ENCODE measurements at regions not wholly inside any gene's neighbourhood (a gene's known extent, or its start where the extent isn't known, plus 50 kb on each side); places are given as distances from the start of the nearest gene placed in this dataset.

DNA sequence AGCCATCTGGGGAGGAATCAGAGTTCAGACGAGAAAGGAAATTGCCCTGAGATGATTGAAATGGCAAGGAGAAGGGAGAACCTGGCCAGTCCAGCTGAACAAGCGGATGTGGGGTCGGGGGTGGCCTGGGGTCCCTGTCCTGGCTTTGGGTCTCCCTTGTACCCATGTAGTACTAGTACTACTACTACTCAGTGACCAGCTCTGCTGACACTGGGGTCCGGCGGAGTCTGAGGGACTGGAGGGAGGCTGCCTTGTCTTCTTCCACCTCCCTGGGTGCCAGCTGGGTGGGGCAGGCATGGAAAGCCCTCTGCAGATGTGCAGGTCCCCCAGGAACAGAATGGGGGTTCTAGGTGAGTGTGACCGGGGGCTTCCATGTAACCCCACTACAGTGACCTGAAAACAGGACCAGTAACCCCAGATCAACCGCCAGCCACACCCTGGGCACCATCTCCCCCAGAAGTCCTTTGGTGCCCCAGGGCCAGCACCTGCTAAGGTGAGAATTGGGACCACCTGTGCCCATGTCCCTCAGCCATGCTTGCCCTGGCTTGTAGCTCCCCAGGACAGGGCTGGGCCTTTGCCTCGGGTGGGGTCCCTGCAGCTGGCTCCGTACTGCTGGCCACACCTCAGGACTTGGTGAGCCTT, 89.1 kb upstream of the COL5A1 start:
- H3K27ac Mint-ChIP-seq: no peak overlapping the region
- no peaks in the 10 kb centered on the region for H3K36me3 Mint-ChIP-seq (ENCODE audit: low read depth)
- ATAC-seq (replicated peaks): no peak
- H3K9me3 Mint-ChIP-seq: no peaks in the 10 kb centered on the region
- H3K4me1 Mint-ChIP-seq: peaks cover 4% of the 10 kb centered on the region
- peaks cover 16% of the 10 kb centered on the region for H3K27me3 Mint-ChIP-seq
- no peak overlapping the region for H3K4me3 Mint-ChIP-seq

DNA sequence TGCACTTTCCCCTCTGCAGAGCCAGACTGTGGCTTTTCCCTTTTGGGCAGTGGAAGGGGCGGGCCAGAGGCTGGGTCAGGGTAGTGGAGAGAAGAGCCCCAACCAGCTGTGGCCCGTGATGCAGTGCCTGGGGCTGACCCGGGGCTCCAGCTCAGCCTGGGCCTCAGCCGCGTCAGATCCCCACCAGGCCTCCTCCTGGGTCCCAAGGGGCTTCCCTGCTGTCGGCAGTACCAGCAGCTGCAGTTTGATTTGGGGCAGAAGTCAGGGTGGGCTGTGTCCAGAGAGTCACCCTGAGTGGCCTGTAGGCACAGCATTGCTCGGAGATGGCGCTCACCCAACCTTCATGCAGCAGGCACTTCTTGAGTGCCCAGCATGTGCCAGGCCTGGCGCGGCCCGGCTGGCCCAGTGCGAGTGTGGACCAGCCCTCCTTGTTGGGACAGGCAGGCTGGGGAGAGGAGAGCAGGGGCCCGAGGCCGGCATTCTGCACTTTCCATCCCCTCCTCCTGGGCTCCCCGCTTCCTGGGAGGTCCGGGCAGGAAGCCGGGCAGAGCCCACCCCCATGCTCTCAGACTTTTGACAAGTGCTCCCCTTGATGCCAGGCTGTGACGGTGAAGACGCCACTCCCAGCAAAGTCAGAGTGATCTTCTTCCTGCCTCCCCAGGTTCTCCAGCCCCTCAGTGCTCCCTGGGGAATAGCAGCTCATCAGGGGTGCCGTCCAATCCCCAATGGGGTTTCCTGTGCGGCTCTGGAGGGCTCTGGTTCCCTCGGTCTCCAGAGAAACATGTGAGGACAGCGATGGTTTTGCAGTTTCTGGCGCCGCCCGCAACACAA, 88.3 kb upstream of the COL5A1 start:
- no peaks in the 10 kb centered on the region for H3K9me3 Mint-ChIP-seq
- H3K4me3 Mint-ChIP-seq: no peak overlapping the region
- no peak overlapping the region for H3K27ac Mint-ChIP-seq
- H3K4me1 Mint-ChIP-seq: peaks cover 4% of the 10 kb centered on the region
- H3K36me3 Mint-ChIP-seq (ENCODE audit: low read depth): no peaks in the 10 kb centered on the region
- ATAC-seq (replicated peaks): no peak
- H3K27me3 Mint-ChIP-seq: peaks cover 16% of the 10 kb centered on the region

- Mint-ChIP-seq H3K27ac (no peak overlapping the region), H3K36me3 (ENCODE audit: low read depth) (no peaks in the 10 kb centered on the region), H3K4me1 (peaks cover 4% of the 10 kb centered on the region)
Observed at GRCh38 chr9:134553996-134554372, 87.6 kb upstream of the COL5A1 start.

GRCh38 chr9:134554373-134555093, 87.1 kb upstream of the COL5A1 start:
- Mint-ChIP-seq H3K36me3 (ENCODE audit: low read depth) (no peaks in the 10 kb centered on the region), H3K4me1 (peaks cover 4% of the 10 kb centered on the region)

More at GRCh38 chr9:134553996-134554372, 87.6 kb upstream of the COL5A1 start:
- Mint-ChIP-seq H3K4me3 (no peak overlapping the region), H3K27me3 (peaks cover 16% of the 10 kb centered on the region), H3K9me3 (no peaks in the 10 kb centered on the region)
- ATAC-seq (replicated peaks): no peak

DNA sequence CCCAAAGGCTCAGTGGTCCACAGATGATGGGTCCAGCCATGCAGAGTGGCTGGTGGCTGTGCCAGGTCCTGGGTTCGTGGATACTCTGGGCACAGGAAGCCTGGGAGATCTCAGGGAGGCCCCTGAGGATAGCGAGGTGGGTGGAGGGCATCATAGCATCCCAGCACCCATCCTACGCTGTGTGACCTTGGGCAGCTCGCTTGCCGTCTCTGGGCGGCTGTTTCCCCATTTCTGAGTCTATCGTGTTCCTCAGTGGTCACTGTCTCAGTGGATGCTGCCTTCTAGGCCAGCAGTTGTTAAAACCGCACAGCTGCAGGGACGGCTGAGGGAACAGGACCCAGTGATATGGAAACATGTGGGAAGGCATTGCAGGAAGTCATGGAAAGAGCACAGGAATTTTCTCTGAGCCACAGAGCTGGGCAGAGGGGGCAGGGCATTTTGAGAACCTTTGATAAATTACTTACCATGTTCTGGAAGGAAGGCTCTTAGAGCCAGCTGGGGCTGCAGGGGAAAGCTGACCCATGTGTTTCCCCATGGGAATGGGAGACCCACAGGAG, 86.4 kb upstream of the COL5A1 start:
- H3K36me3 Mint-ChIP-seq (ENCODE audit: low read depth): no peaks in the 10 kb centered on the region
- H3K27me3 Mint-ChIP-seq: peaks cover 16% of the 10 kb centered on the region
- ATAC-seq (replicated peaks): no peak
- no peak overlapping the region for H3K27ac Mint-ChIP-seq
- no peak overlapping the region for H3K4me3 Mint-ChIP-seq
- no peaks in the 10 kb centered on the region for H3K9me3 Mint-ChIP-seq
- H3K4me1 Mint-ChIP-seq: peaks cover 4% of the 10 kb centered on the region

More at GRCh38 chr9:134554373-134555093, 87.1 kb upstream of the COL5A1 start:
- Mint-ChIP-seq H3K4me3 (no peak overlapping the region), H3K9me3 (no peaks in the 10 kb centered on the region), H3K27ac (no peak overlapping the region), H3K27me3 (peaks cover 16% of the 10 kb centered on the region)
- no peak for ATAC-seq (replicated peaks)

- Mint-ChIP-seq H3K4me1 (no peaks in the 10 kb centered on the region), H3K9me3 (no peaks in the 10 kb centered on the region), H3K27ac (no peak overlapping the region), H3K4me3 (no peak overlapping the region), H3K36me3 (ENCODE audit: low read depth) (no peaks in the 10 kb centered on the region), H3K27me3 (peaks cover 11% of the 10 kb centered on the region)
- ATAC-seq (replicated peaks): no peak
Observed at GRCh38 chr9:134556531-134557068, 85.0 kb upstream of the COL5A1 start.

GRCh38 chr9:134557331-134557730, 84.3 kb upstream of the COL5A1 start:
- no peaks in the 10 kb centered on the region for H3K9me3 Mint-ChIP-seq
- H3K36me3 Mint-ChIP-seq (ENCODE audit: low read depth): no peaks in the 10 kb centered on the region
- peaks cover 8% of the 10 kb centered on the region for H3K27me3 Mint-ChIP-seq
- H3K27ac Mint-ChIP-seq: no peak overlapping the region
- no peak for ATAC-seq (replicated peaks)
- no peaks in the 10 kb centered on the region for H3K4me1 Mint-ChIP-seq
- H3K4me3 Mint-ChIP-seq: no peak overlapping the region

GRCh38 chr9:134558124-134558905, 83.3 kb upstream of the COL5A1 start:
- Mint-ChIP-seq H3K27me3 (peaks cover 5% of the 10 kb centered on the region), H3K27ac (no peak overlapping the region)
- ATAC-seq (replicated peaks): no peak

GRCh38 chr9:134559013-134559412, 82.6 kb upstream of the COL5A1 start:
- Mint-ChIP-seq H3K27ac (no peak overlapping the region), H3K9me3 (no peaks in the 10 kb centered on the region), H3K4me3 (no peak overlapping the region), H3K27me3 (peaks cover 5% of the 10 kb centered on the region), H3K36me3 (ENCODE audit: low read depth) (no peaks in the 10 kb centered on the region), H3K4me1 (no peaks in the 10 kb centered on the region)
- no peak for ATAC-seq (replicated peaks)

More at GRCh38 chr9:134558124-134558905, 83.3 kb upstream of the COL5A1 start:
- Mint-ChIP-seq H3K4me3 (no peak overlapping the region), H3K9me3 (no peaks in the 10 kb centered on the region), H3K4me1 (no peaks in the 10 kb centered on the region), H3K36me3 (ENCODE audit: low read depth) (no peaks in the 10 kb centered on the region)

- Mint-ChIP-seq H3K9me3 (no peaks in the 10 kb centered on the region), H3K4me1 (no peaks in the 10 kb centered on the region), H3K27ac (no peak overlapping the region), H3K4me3 (no peak overlapping the region), H3K36me3 (ENCODE audit: low read depth) (no peaks in the 10 kb centered on the region), H3K27me3 (peaks cover 5% of the 10 kb centered on the region)
- no peak for ATAC-seq (replicated peaks)
Observed at GRCh38 chr9:134560206-134560605, 81.4 kb upstream of the COL5A1 start.

DNA sequence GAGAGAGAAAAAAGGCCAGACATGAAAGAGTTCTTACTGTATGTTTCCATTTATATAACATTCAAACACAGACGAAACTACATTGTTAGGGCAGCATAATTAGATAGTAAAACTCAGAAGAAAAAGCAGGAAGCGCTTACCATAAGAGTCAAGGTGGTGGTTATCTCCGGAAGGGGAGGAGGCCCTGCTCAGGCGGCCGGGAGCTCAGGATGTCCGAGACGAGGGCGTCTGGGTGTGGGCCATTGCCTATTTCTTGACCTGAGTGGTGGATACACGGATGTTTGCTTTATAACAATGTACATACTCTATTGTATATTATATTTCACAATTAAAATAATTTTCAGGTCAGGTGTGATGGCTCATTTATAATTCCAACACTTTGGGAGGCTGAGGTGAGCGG, 80.9 kb upstream of the COL5A1 start:
- H3K27me3 Mint-ChIP-seq: peaks cover 5% of the 10 kb centered on the region
- H3K9me3 Mint-ChIP-seq: no peaks in the 10 kb centered on the region
- no peaks in the 10 kb centered on the region for H3K4me1 Mint-ChIP-seq
- H3K4me3 Mint-ChIP-seq: no peak overlapping the region
- no peak for ATAC-seq (replicated peaks)
- H3K36me3 Mint-ChIP-seq (ENCODE audit: low read depth): no peaks in the 10 kb centered on the region
- H3K27ac Mint-ChIP-seq: no peak overlapping the region

DNA sequence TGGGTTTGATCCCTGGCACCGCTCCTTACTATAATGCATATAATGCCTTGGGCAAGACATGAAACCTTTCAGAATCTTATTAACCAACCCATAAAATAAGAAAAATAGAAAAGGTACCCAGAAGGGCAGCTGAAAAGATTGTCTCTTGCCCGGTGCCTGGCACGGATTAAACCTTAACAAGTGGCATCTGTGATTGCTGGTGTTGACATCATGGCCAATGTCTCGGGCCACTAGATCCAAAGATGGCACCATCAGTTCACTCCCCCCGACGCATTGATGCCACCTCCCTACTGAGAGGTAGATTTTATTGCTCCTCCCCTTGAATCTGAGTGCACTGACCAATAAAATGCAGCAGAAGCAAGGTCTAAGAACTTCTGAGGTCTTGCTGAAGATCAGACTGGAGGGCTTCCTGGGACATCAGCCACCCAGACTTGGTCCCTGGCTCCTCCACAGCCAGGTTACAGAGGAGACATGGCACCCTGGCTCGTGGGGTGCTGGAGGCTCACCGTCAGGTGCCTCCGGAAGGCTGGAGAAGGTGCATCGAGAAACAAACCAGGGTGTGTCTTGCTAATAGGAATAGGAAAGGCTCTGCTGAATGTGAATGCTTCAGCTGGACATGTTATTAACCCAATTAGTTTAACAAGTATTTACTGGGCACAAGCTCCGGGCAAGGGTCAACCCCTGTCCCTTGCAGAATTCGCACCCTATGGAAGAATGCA, 80.0 kb upstream of the COL5A1 start:
- Mint-ChIP-seq H3K27ac (no peak overlapping the region), H3K4me1 (no peaks in the 10 kb centered on the region), H3K9me3 (no peaks in the 10 kb centered on the region), H3K27me3 (peaks cover 5% of the 10 kb centered on the region), H3K36me3 (ENCODE audit: low read depth) (no peaks in the 10 kb centered on the region), H3K4me3 (no peak overlapping the region)
- ATAC-seq (replicated peaks): no peak

DNA sequence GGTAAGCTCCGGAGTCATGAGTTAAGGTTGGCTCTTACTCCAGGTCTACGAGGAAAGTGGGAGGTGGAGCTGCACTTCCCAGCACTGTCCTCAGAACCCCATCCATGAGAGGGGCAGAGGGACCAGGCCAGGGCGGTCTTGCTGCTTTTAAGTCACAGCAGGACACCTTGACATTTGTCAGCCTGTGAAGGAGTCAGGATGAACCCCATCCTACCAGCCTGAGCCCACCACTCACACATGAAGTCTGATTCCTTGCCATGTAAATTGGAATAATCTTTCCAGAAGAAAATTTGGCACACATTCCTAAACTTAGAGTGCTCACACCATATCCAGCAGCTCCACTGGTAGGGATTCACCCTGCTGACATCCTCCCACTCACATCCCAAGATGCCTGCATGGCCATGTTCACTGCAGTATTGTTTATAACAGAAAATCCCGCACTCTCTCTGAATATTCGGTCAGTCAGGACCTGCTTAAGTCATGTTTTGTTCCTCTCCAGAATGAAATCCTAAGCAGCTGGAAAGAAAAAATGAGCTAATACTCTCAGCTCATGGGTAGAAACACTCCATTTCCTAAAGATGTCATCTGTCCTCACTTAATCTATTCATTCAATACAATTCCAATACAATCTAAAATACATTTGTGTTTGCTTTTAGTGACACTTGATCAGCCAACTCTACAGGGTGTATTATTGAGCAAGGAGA, 79.3 kb upstream of the COL5A1 start:
- ATAC-seq (replicated peaks): no peak
- H3K27ac Mint-ChIP-seq: no peak overlapping the region
- no peak overlapping the region for H3K4me3 Mint-ChIP-seq
- peaks cover 1% of the 10 kb centered on the region for H3K27me3 Mint-ChIP-seq
- H3K36me3 Mint-ChIP-seq (ENCODE audit: low read depth): no peaks in the 10 kb centered on the region
- no peaks in the 10 kb centered on the region for H3K4me1 Mint-ChIP-seq
- peaks cover 1% of the 10 kb centered on the region for H3K9me3 Mint-ChIP-seq

All from activated T-helper 17 cell treated with anti-CD3 and anti-CD28 coated beads, Interleukin-2, amount 50 U/mL, for 72 hours (primary cell).